Astrocyte (in vitro differentiated cells and primary cell): ENCODE measurements at regions not wholly inside any gene's neighbourhood (a gene's known extent, or its start where the extent isn't known, plus 50 kb on each side); places are given as distances from the start of the nearest gene placed in this dataset.
A peak's percentile ranks its signal among the peaks of the same experiment; 100 is the strongest.

ENCODE experiments used
- DNase-seq: peaks from one replicate; pipeline ENCODE4 v3.0.0-alpha.2; 2010; ENCODE audit warnings: low read depth
- FAIRE-seq: peaks from 2 replicates; lab custom pipeline; 2011; peaks lifted over from hg19 to GRCh38; lab: Jason Lieb, UNC
- H2AFZ ChIP-seq: 2 replicates; pipeline ENCODE4 v1.6.0; 2012; ENCODE audit warnings: low read depth, low read length, inconsistent platforms
- H3K27ac ChIP-seq: 2 replicates; pipeline ENCODE4 v1.5.1; 2011; ENCODE audit warnings: low read depth, low read length, inconsistent platforms
- H3K27me3 ChIP-seq: 2 replicates; pipeline ENCODE4 v1.6.0; 2011; ENCODE audit warnings: low read length, inconsistent platforms; ENCODE audit not compliant: insufficient read depth
- H3K36me3 ChIP-seq: 2 replicates; pipeline ENCODE4 v1.5.1; 2011; ENCODE audit warnings: low read length, inconsistent platforms; ENCODE audit not compliant: insufficient read depth
- H3K4me1 ChIP-seq: 2 replicates; pipeline ENCODE4 v1.5.1; 2011; ENCODE audit warnings: low read length, inconsistent platforms; ENCODE audit not compliant: insufficient read depth
- H3K4me2 ChIP-seq: 2 replicates; pipeline ENCODE4 v1.6.0; 2012; ENCODE audit warnings: low read length, inconsistent platforms
- H3K4me3 ChIP-seq: 2 replicates; pipeline ENCODE4 v1.5.1; 2011; ENCODE audit warnings: low read depth, mild to moderate bottlenecking, low read length, inconsistent platforms; ENCODE audit not compliant: insufficient read depth
- H3K79me2 ChIP-seq: 2 replicates; pipeline ENCODE4 v1.6.0; 2012; ENCODE audit warnings: mild to moderate bottlenecking, low read length, inconsistent platforms; ENCODE audit not compliant: insufficient read depth
- H3K9ac ChIP-seq: 2 replicates; pipeline ENCODE4 v1.6.0; 2012; ENCODE audit warnings: mild to moderate bottlenecking, low read length, inconsistent platforms
- H3K9me3 ChIP-seq: 2 replicates; pipeline ENCODE4 v1.5.1; 2012; ENCODE audit warnings: low read depth, mild to moderate bottlenecking, low read length, inconsistent platforms; ENCODE audit not compliant: insufficient read depth
- H4K20me1 ChIP-seq: 2 replicates; pipeline ENCODE4 v1.6.0; 2012; ENCODE audit warnings: low read length, inconsistent platforms; ENCODE audit not compliant: insufficient read depth
- H3K27ac Mint-ChIP-seq: one replicate; pipeline ENCODE4 v1.8.0; 2021; ENCODE audit warnings: mild to moderate bottlenecking, mixed read lengths; ENCODE audit not compliant: unreplicated experiment
- H3K27me3 Mint-ChIP-seq: one replicate; pipeline ENCODE4 v1.8.0; 2021; ENCODE audit warnings: low read depth, mixed read lengths; ENCODE audit not compliant: unreplicated experiment
- H3K36me3 Mint-ChIP-seq: one replicate; pipeline ENCODE4 v1.8.0; 2021; ENCODE audit warnings: low read depth, mixed read lengths; ENCODE audit not compliant: unreplicated experiment
- H3K4me1 Mint-ChIP-seq: one replicate; pipeline ENCODE4 v1.8.0; 2021; ENCODE audit warnings: low read depth, mixed read lengths; ENCODE audit not compliant: unreplicated experiment
- H3K4me3 Mint-ChIP-seq: one replicate; pipeline ENCODE4 v1.8.0; 2021; ENCODE audit warnings: mild to moderate bottlenecking, moderate library complexity, mixed read lengths; ENCODE audit not compliant: unreplicated experiment
- H3K9me3 Mint-ChIP-seq: one replicate; pipeline ENCODE4 v1.8.0; 2021; ENCODE audit warnings: mild to moderate bottlenecking, mixed read lengths; ENCODE audit not compliant: unreplicated experiment
- EZH2 ChIP-seq: IDR thresholded peaks from 2 replicates; pipeline ENCODE4 v1.6.1; 2012; ENCODE audit warnings: mild to moderate bottlenecking, low read length, inconsistent platforms; ENCODE audit not compliant: insufficient read depth
- TF ChIP-seq, protein P1 (sequence below): IDR thresholded peaks from 2 replicates; pipeline ENCODE4 v1.5.1; 2011; ENCODE audit warnings: low read depth, mild to moderate bottlenecking, inconsistent platforms, low read length, moderate library complexity; ENCODE audit not compliant: insufficient read depth

DNA sequence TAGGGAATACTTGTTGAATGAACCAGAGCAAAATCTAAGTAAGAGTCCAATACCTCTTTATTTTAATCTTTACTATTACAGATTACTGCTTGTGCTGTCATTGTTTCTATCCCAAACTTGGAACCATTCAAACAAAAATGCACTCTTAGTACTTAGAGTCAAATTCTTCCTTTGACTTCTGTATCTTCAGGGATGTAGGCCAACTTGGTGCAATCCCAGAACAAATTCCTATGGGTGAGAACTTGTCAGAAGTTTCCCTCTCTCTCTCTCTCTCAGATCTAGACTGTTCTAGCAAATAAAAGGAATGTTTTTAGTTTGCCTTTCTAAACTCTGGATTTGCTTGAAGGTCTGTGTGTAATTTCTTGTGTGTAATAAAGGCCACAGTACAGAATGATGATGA is 329.0 kb upstream of the TMTC4 start:
- Histone ChIP-seq H3K4me2 (no peak overlapping the region), H3K9ac (no peak overlapping the region), H3K79me2 (no peaks in the 10 kb centered on the region), H3K27me3 (no peaks in the 10 kb centered on the region), H3K9me3 (no peaks in the 10 kb centered on the region), H3K4me3 (no peak overlapping the region), H3K36me3 (no peaks in the 10 kb centered on the region), H4K20me1 (no peaks in the 10 kb centered on the region), H2AFZ (no peak overlapping the region), H3K27ac (no peak overlapping the region), H3K4me1 (no peaks in the 10 kb centered on the region)
- no peaks in the 10 kb centered on the region for H3K4me1 Mint-ChIP-seq
- peak; percentile 29 for DNase-seq
- TF ChIP-seq, protein P1, sequence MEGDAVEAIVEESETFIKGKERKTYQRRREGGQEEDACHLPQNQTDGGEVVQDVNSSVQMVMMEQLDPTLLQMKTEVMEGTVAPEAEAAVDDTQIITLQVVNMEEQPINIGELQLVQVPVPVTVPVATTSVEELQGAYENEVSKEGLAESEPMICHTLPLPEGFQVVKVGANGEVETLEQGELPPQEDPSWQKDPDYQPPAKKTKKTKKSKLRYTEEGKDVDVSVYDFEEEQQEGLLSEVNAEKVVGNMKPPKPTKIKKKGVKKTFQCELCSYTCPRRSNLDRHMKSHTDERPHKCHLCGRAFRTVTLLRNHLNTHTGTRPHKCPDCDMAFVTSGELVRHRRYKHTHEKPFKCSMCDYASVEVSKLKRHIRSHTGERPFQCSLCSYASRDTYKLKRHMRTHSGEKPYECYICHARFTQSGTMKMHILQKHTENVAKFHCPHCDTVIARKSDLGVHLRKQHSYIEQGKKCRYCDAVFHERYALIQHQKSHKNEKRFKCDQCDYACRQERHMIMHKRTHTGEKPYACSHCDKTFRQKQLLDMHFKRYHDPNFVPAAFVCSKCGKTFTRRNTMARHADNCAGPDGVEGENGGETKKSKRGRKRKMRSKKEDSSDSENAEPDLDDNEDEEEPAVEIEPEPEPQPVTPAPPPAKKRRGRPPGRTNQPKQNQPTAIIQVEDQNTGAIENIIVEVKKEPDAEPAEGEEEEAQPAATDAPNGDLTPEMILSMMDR = no peak
- TF ChIP-seq EZH2 = no peak
- no peak for FAIRE-seq
- no peaks in the 10 kb centered on the region for H3K27me3 Mint-ChIP-seq
- H3K36me3 Mint-ChIP-seq = no peaks in the 10 kb centered on the region
- no peak overlapping the region for H3K27ac Mint-ChIP-seq
- H3K4me3 Mint-ChIP-seq = no peak overlapping the region
- no peaks in the 10 kb centered on the region for H3K9me3 Mint-ChIP-seq

DNA sequence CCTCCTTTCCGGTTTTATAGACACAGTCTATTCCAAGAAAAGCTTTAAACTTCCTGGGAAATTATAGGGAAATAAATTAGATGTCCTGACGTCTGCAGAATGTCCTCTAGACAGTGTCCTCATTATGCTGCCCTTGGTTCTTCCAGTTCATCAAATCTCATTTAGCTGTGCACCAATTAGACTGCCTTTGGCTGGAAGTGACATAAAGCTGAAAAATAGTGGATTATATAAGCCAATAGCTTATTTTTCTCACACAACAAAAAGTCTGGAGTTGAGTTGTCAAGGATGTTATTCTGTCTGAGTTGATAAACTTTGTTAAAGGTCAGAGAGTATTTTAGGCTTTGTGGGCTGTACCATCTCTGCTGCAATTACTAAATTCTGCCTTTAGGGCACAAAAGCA is 314.8 kb upstream of the TMTC4 start:
- no peak for DNase-seq
- H3K4me3 Mint-ChIP-seq = no peak overlapping the region
- FAIRE-seq = no peak
- TF ChIP-seq, protein P1 = no peak
- TF ChIP-seq EZH2 = no peak
- H3K4me1 Mint-ChIP-seq = peaks cover under 1% of the 10 kb centered on the region
- H3K9ac ChIP-seq = no peak overlapping the region
- H3K4me2 ChIP-seq = no peak overlapping the region
- H3K36me3 Mint-ChIP-seq = no peaks in the 10 kb centered on the region
- no peak overlapping the region for H3K4me3 ChIP-seq
- no peaks in the 10 kb centered on the region for H3K9me3 ChIP-seq
- peaks cover 6% of the 10 kb centered on the region for H3K9me3 Mint-ChIP-seq
- no peak overlapping the region for H3K27ac Mint-ChIP-seq
- H3K27ac ChIP-seq = no peak overlapping the region
- H3K79me2 ChIP-seq = no peaks in the 10 kb centered on the region
- H3K27me3 Mint-ChIP-seq = no peaks in the 10 kb centered on the region
- H4K20me1 ChIP-seq = no peaks in the 10 kb centered on the region
- H3K27me3 ChIP-seq = no peaks in the 10 kb centered on the region
- H3K4me1 ChIP-seq = no peaks in the 10 kb centered on the region
- H2AFZ ChIP-seq = no peak overlapping the region
- H3K36me3 ChIP-seq = no peaks in the 10 kb centered on the region

DNA sequence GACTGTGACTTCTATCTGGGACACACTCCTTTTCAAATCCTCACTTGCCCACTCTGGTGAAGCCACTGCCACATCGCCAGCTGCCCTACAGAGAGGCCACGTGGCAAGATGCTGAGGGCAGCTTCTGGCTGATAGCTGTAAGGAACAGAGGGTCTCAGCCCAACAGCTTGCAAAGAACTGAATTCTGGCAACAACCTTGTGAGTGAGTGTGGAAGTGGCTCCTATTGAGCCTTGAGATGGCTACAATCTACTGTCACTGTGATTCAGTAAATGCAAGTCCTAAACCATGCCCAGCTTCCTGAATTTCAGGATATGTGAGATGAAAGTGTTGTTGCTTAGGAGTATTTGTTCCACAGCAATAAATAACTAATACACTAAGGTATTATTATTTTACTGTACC is 314.3 kb upstream of the TMTC4 start:
- peaks cover 5% of the 10 kb centered on the region for H3K4me1 Mint-ChIP-seq
- Histone ChIP-seq H3K4me1 (no peaks in the 10 kb centered on the region), H3K27ac (no peak overlapping the region), H2AFZ (no peak overlapping the region), H3K9me3 (no peaks in the 10 kb centered on the region), H3K27me3 (no peaks in the 10 kb centered on the region), H3K4me3 (no peak overlapping the region), H3K4me2 (no peak overlapping the region), H3K9ac (no peak overlapping the region), H4K20me1 (no peaks in the 10 kb centered on the region), H3K79me2 (no peaks in the 10 kb centered on the region), H3K36me3 (no peaks in the 10 kb centered on the region)
- no peak overlapping the region for H3K27ac Mint-ChIP-seq
- FAIRE-seq (no peak), DNase-seq (no peak)
- no peaks in the 10 kb centered on the region for H3K27me3 Mint-ChIP-seq
- no peak overlapping the region for H3K4me3 Mint-ChIP-seq
- H3K9me3 Mint-ChIP-seq = peaks cover 6% of the 10 kb centered on the region
- no peaks in the 10 kb centered on the region for H3K36me3 Mint-ChIP-seq
- TF ChIP-seq EZH2 = no peak
- TF ChIP-seq, protein P1 = no peak
